ENCODE measurements at regions not wholly inside any gene's neighbourhood (a gene's known extent, or its start where the extent isn't known, plus 50 kb on each side); places are given as distances from the start of the nearest gene placed in this dataset.

- Mint-ChIP-seq H3K27ac (no peak overlapping the region), H3K4me1 (peaks cover 5% of the 10 kb centered on the region), H3K9me3 (peaks cover 7% of the 10 kb centered on the region), H3K36me3 (no peaks in the 10 kb centered on the region), H3K27me3 (ENCODE audit: low read depth) (no peaks in the 10 kb centered on the region; the same call in 1 of the 2 replicates), H3K4me3 (no peak overlapping the region)
- DNase-seq (ENCODE audit: low spot score) (no peak), ATAC-seq (no peak)
- TF ChIP-seq, protein P1, sequence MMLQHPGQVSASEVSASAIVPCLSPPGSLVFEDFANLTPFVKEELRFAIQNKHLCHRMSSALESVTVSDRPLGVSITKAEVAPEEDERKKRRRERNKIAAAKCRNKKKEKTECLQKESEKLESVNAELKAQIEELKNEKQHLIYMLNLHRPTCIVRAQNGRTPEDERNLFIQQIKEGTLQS (CRISPR knock-in tag; conservative IDR thresholded peaks at IDR 0.05): no peak
- TF ChIP-seq, protein P2, sequence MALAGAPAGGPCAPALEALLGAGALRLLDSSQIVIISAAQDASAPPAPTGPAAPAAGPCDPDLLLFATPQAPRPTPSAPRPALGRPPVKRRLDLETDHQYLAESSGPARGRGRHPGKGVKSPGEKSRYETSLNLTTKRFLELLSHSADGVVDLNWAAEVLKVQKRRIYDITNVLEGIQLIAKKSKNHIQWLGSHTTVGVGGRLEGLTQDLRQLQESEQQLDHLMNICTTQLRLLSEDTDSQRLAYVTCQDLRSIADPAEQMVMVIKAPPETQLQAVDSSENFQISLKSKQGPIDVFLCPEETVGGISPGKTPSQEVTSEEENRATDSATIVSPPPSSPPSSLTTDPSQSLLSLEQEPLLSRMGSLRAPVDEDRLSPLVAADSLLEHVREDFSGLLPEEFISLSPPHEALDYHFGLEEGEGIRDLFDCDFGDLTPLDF (CRISPR knock-in tag; IDR thresholded peaks at IDR 0.05): no peak
- TF ChIP-seq NFATC4 (CRISPR knock-in tag; IDR thresholded peaks at IDR 0.05) (no peak), ZSCAN18 (CRISPR knock-in tag; IDR thresholded peaks at IDR 0.05) (no peak)
- POLR2A ChIA-PET: no interaction called here
- CTCF ChIA-PET: interaction anchor here (1.0 kb wide), 1 partner anchor 25 kb away, joined by 3 read pairs; no protein-coding TSS in a partner anchor
Observed at GRCh38 chr5:158278216-158278925, 419.4 kb upstream of the CLINT1 start.

DNA sequence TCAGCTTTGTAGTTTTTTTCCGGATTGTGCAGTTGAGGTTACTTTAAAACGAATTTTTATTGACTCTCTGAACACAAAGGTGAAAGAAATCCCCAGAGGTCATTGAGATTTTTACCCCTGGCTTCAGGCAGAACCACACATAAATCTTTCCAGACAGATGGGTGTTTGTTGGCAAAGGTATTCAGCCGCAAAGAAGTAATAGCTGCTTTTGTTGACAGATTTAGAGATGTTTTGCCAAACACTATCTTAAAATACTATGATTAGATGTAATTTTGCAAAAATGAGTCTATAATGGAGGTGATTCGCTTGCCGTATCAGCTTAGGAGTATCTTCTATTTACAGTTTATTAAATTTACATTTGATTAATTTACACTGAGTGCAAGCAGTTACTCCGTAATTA lies 418.3 kb upstream of the CLINT1 start:
- H3K9me3 Mint-ChIP-seq: peaks cover 7% of the 10 kb centered on the region
- ChIA-PET POLR2A (no interaction called here), CTCF (no interaction called here)
- TF ChIP-seq GRHL2 (CRISPR knock-in tag; IDR thresholded peaks at IDR 0.05; ENCODE audit: insufficient replicate concordance, severe bottlenecking) (no peak), ZNF317 (CRISPR knock-in tag; IDR thresholded peaks at IDR 0.05; ENCODE audit: borderline replicate concordance, low read depth) (no peak), ZBTB21 (CRISPR knock-in tag; IDR thresholded peaks at IDR 0.05; ENCODE audit: borderline replicate concordance) (no peak), TP53 (CRISPR knock-in tag; IDR thresholded peaks at IDR 0.05) (no peak), NR2C2 (CRISPR knock-in tag; IDR thresholded peaks at IDR 0.05) (no peak), ZNF121 (CRISPR knock-in tag; IDR thresholded peaks at IDR 0.05) (no peak), FOXK1 (CRISPR knock-in tag; IDR thresholded peaks at IDR 0.05) (no peak)
- TF ChIP-seq, protein P3, sequence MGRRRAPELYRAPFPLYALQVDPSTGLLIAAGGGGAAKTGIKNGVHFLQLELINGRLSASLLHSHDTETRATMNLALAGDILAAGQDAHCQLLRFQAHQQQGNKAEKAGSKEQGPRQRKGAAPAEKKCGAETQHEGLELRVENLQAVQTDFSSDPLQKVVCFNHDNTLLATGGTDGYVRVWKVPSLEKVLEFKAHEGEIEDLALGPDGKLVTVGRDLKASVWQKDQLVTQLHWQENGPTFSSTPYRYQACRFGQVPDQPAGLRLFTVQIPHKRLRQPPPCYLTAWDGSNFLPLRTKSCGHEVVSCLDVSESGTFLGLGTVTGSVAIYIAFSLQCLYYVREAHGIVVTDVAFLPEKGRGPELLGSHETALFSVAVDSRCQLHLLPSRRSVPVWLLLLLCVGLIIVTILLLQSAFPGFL (CRISPR knock-in tag; IDR thresholded peaks at IDR 0.05; ENCODE audit: borderline replicate concordance): no peak
- DNase-seq (ENCODE audit: low spot score) (no peak), ATAC-seq (no peak)
- H3K4me1 Mint-ChIP-seq: peaks cover 16% of the 10 kb centered on the region
- H3K27me3 Mint-ChIP-seq (ENCODE audit: low read depth): no peaks in the 10 kb centered on the region; the same call in 1 of the 2 replicates
- H3K27ac Mint-ChIP-seq: no peak overlapping the region
- no peaks in the 10 kb centered on the region for H3K36me3 Mint-ChIP-seq
- no peak overlapping the region for H3K4me3 Mint-ChIP-seq

DNA sequence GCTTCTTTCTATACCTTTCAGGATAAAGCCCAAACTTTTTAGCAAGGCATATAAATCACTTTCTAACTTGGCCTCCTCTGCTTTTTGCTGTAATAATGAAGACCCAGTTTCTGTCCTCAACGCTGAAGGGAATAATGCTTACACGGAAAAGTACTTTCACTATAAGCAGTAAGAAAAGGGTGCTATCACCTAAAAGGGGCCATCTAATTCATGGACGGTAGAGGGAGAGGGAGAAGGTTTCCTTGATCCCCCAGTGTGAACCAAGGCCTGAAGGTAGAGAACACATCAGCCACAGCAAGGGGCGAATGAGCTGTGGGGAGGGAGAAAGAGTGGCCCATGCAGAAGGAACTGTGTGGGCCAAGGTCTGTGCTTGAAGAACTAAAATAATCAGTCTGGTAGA lies 417.7 kb upstream of the CLINT1 start:
- no peak overlapping the region for H3K27ac Mint-ChIP-seq
- H3K27me3 Mint-ChIP-seq (ENCODE audit: low read depth): no peaks in the 10 kb centered on the region; the same call in 1 of the 2 replicates
- CTCF ChIA-PET: no interaction called here
- DNase-seq (ENCODE audit: low spot score) (no peak), ATAC-seq (no peak)
- TF ChIP-seq, protein P4, sequence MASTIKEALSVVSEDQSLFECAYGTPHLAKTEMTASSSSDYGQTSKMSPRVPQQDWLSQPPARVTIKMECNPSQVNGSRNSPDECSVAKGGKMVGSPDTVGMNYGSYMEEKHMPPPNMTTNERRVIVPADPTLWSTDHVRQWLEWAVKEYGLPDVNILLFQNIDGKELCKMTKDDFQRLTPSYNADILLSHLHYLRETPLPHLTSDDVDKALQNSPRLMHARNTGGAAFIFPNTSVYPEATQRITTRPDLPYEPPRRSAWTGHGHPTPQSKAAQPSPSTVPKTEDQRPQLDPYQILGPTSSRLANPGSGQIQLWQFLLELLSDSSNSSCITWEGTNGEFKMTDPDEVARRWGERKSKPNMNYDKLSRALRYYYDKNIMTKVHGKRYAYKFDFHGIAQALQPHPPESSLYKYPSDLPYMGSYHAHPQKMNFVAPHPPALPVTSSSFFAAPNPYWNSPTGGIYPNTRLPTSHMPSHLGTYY (CRISPR knock-in tag; IDR thresholded peaks at IDR 0.05): no peak
- TF ChIP-seq E2F4 (CRISPR knock-in tag; IDR thresholded peaks at IDR 0.05; ENCODE audit: borderline replicate concordance, low read depth): no peak
- no peak for TF ChIP-seq ETV6 (CRISPR knock-in tag; IDR thresholded peaks at IDR 0.05)
- no peak for TF ChIP-seq GABPB1 (CRISPR knock-in tag; IDR thresholded peaks at IDR 0.05)
- no peak for TF ChIP-seq ZNF317 (CRISPR knock-in tag; IDR thresholded peaks at IDR 0.05; ENCODE audit: borderline replicate concordance, low read depth)
- no peak for TF ChIP-seq CREM (CRISPR knock-in tag; IDR thresholded peaks at IDR 0.05)
- POLR2A ChIA-PET: no interaction called here
- no peaks in the 10 kb centered on the region for H3K36me3 Mint-ChIP-seq
- peaks cover 22% of the 10 kb centered on the region for H3K4me1 Mint-ChIP-seq
- peaks cover 7% of the 10 kb centered on the region for H3K9me3 Mint-ChIP-seq
- no peak overlapping the region for H3K4me3 Mint-ChIP-seq

All from WTC11 (cell line).